Fibroblast of lung (primary cell): ENCODE measurements at regions not wholly inside any gene's neighbourhood (a gene's known extent, or its start where the extent isn't known, plus 50 kb on each side); places are given as distances from the start of the nearest gene placed in this dataset.

Experiments
- DNase-seq, 2 donors: peaks; one replicate each; pipeline versions ENCODE4 v3.0.0 to v3.0.0-alpha.2; 2010; ENCODE audit warnings: low read depth in 2 of 2
- H2AFZ ChIP-seq: 2 replicates; pipeline ENCODE4 v1.5.1; 2012; ENCODE audit warnings: low read length, control low read depth, inconsistent platforms
- H3K27ac ChIP-seq: 2 replicates; pipeline ENCODE4 v1.5.1; 2011; ENCODE audit warnings: low read length, control low read depth; ENCODE audit not compliant: insufficient read depth
- H3K27me3 ChIP-seq: 2 replicates; pipeline ENCODE4 v1.5.1; 2011; ENCODE audit warnings: mild to moderate bottlenecking, low read length; ENCODE audit not compliant: control insufficient read depth, insufficient read depth
- H3K36me3 ChIP-seq: 2 replicates; pipeline ENCODE4 v1.5.1; 2011; ENCODE audit warnings: low read length; ENCODE audit not compliant: control insufficient read depth, insufficient read depth
- H3K4me1 ChIP-seq: 2 replicates; pipeline ENCODE4 v1.5.1; 2011; ENCODE audit warnings: low read length; ENCODE audit not compliant: control insufficient read depth, insufficient read depth; ENCODE audit errors: extremely low read depth
- H3K4me2 ChIP-seq: 2 replicates; pipeline ENCODE4 v1.5.1; 2011; ENCODE audit warnings: low read length, control low read depth; ENCODE audit not compliant: insufficient read depth; ENCODE audit errors: extremely low read depth
- H3K4me3 ChIP-seq, 4 experiments: fragments of 200-600 bp in 1 of 4; sonication (generic) in 1 of 4; replicated peaks in 1 of 4; 2 replicates each; pipeline ENCODE4 v1.5.1; 2011 to 2016; ENCODE audit warnings: low read length in 4 of 4, low read depth in 3 of 4, mild to moderate bottlenecking in 3 of 4, control low read depth in 2 of 4, inconsistent platforms in 1 of 4, mixed read lengths in 1 of 4; ENCODE audit not compliant: insufficient read depth in 1 of 4; ENCODE audit errors: control extremely low read depth in 1 of 4
- H3K79me2 ChIP-seq: 2 replicates; pipeline ENCODE4 v1.5.1; 2012; ENCODE audit warnings: mild to moderate bottlenecking, low read length, inconsistent platforms; ENCODE audit not compliant: control insufficient read depth, insufficient read depth
- H3K9ac ChIP-seq: 2 replicates; pipeline ENCODE4 v1.5.1; 2011; ENCODE audit warnings: mild to moderate bottlenecking, low read length, control low read depth; ENCODE audit not compliant: insufficient read depth
- H3K9me3 ChIP-seq: 2 replicates; pipeline ENCODE4 v1.5.1; 2012; ENCODE audit warnings: low read depth, low read length; ENCODE audit not compliant: control insufficient read depth, insufficient read depth
- H4K20me1 ChIP-seq: 2 replicates; pipeline ENCODE4 v1.5.1; 2011; ENCODE audit warnings: low read length; ENCODE audit not compliant: control insufficient read depth, insufficient read depth; ENCODE audit errors: extremely low read depth
- CTCF ChIP-seq, 2 donors: IDR thresholded peaks in 1 of 2; conservative IDR thresholded peaks in 1 of 2; 1 replicate in 1 of 2; 2 replicates in 1 of 2; pipeline ENCODE4 v1.5.1; 2011 to 2012; ENCODE audit warnings: low read length in 2 of 2, control low read depth in 1 of 2, inconsistent platforms in 1 of 2, low read depth in 1 of 2, mild to moderate bottlenecking in 1 of 2
- EZH2 ChIP-seq: IDR thresholded peaks from 2 replicates; pipeline ENCODE4 v1.5.1; 2012; ENCODE audit warnings: low read length, control low read depth, mild to moderate bottlenecking; ENCODE audit errors: missing control alignments

GRCh38 chr9:26758655-26759054 lies 133.9 kb downstream of the CAAP1 start:
- TF ChIP-seq CTCF (conservative IDR thresholded peaks at IDR 0.05 in 1 of 2, IDR thresholded peaks at IDR 0.05 in 1 of 2; ENCODE audit: low read depth in 1 of 2, low read length in 2 of 2) = no peak
- no peak for TF ChIP-seq EZH2
- Histone ChIP-seq H3K4me2 (no peak overlapping the region), H3K9me3 (no peaks in the 10 kb centered on the region), H3K79me2 (no peaks in the 10 kb centered on the region), H3K27ac (no peak overlapping the region), H2AFZ (no peak overlapping the region), H3K9ac (no peak overlapping the region), H3K4me3 (no peak overlapping the region), H3K4me1 (no peaks in the 10 kb centered on the region), H4K20me1 (no peaks in the 10 kb centered on the region), H3K27me3 (no peaks in the 10 kb centered on the region), H3K36me3 (no peaks in the 10 kb centered on the region)
- DNase-seq = no peak

- H3K79me2 ChIP-seq = no peaks in the 10 kb centered on the region
- H3K27ac ChIP-seq = no peak overlapping the region
- no peaks in the 10 kb centered on the region for H4K20me1 ChIP-seq
- H3K27me3 ChIP-seq = no peaks in the 10 kb centered on the region
- no peaks in the 10 kb centered on the region for H3K36me3 ChIP-seq
- H3K4me3 ChIP-seq = no peak overlapping the region
- TF ChIP-seq CTCF (conservative IDR thresholded peaks at IDR 0.05 in 1 of 2, IDR thresholded peaks at IDR 0.05 in 1 of 2; ENCODE audit: low read depth in 1 of 2, low read length in 2 of 2) = no peak
- TF ChIP-seq EZH2 = no peak
- H3K4me1 ChIP-seq = no peaks in the 10 kb centered on the region
- H3K9ac ChIP-seq = no peak overlapping the region
- H2AFZ ChIP-seq = no peak overlapping the region
- no peaks in the 10 kb centered on the region for H3K9me3 ChIP-seq
- no peak for DNase-seq
- H3K4me2 ChIP-seq = no peak overlapping the region
Measured at GRCh38 chr9:26756881-26757280, 135.7 kb downstream of the CAAP1 start.

GRCh38 chr9:26755476-26755875 lies 137.1 kb downstream of the CAAP1 start:
- Histone ChIP-seq H2AFZ (no peak overlapping the region), H3K27me3 (no peaks in the 10 kb centered on the region), H3K4me3 (no peak overlapping the region), H3K27ac (no peak overlapping the region), H3K4me1 (no peaks in the 10 kb centered on the region), H3K79me2 (no peaks in the 10 kb centered on the region), H3K9ac (no peak overlapping the region), H4K20me1 (no peaks in the 10 kb centered on the region), H3K36me3 (no peaks in the 10 kb centered on the region), H3K4me2 (no peak overlapping the region), H3K9me3 (no peaks in the 10 kb centered on the region)
- no peak for DNase-seq
- TF ChIP-seq CTCF (conservative IDR thresholded peaks at IDR 0.05 in 1 of 2, IDR thresholded peaks at IDR 0.05 in 1 of 2; ENCODE audit: low read depth in 1 of 2, low read length in 2 of 2) (no peak), EZH2 (no peak)
